GM18873 (cell line): ENCODE measurements at regions not wholly inside any gene's neighbourhood (a gene's known extent, or its start where the extent isn't known, plus 50 kb on each side); places are given as distances from the start of the nearest gene placed in this dataset.

Experiments
- ATAC-seq: cut with Tn5 transposase; IDR thresholded peaks from one replicate; pipeline ENCODE4 v1.9.1; 2021; ENCODE audit warnings: mild to moderate bottlenecking, moderate library complexity, moderate number of reproducible peaks; ENCODE audit not compliant: unreplicated experiment, low FRiP score

- no peak for ATAC-seq
Observed at GRCh38 chr18:34977838-34978532, 63.2 kb upstream of the MAPRE2 start.

- ATAC-seq = no peak
Observed at GRCh38 chr18:34978533-34978893, 62.7 kb upstream of the MAPRE2 start.

GRCh38 chr18:34978953-34979608, 62.1 kb upstream of the MAPRE2 start:
- ATAC-seq = no peak

- ATAC-seq = no peak
Observed at GRCh38 chr18:34981487-34981886, 59.7 kb upstream of the MAPRE2 start.

GRCh38 chr18:34985963-34986362, 55.2 kb upstream of the MAPRE2 start:
- no peak for ATAC-seq

GRCh38 chr18:34990597-34990996, 50.6 kb upstream of the MAPRE2 start:
- ATAC-seq = no peak

- no peak for ATAC-seq
Observed at GRCh38 chr18:34991152-34991551, 50.1 kb upstream of the MAPRE2 start.
